LNCAP (cell line): ENCODE measurements at regions not wholly inside any gene's neighbourhood (a gene's known extent, or its start where the extent isn't known, plus 50 kb on each side); places are given as distances from the start of the nearest gene placed in this dataset.

Experiments used
- CTCF ChIP-seq: fragments of 450-650 bp; IDR thresholded peaks from 2 replicates; pipeline ENCODE4 v1.5.1; 2017; ENCODE audit warnings: mild to moderate bottlenecking

- TF ChIP-seq CTCF: no peak
These were observed 152.2 kb upstream of the UBL3 start for GRCh38 chr13:30002577-30002976.

GRCh38 chr13:30000370-30000765, 150.0 kb upstream of the UBL3 start:
- TF ChIP-seq CTCF: no peak

GRCh38 chr13:29999492-30000369, 149.3 kb upstream of the UBL3 start:
- TF ChIP-seq CTCF: no peak

- TF ChIP-seq CTCF: no peak
These were observed 145.9 kb upstream of the UBL3 start for GRCh38 chr13:29996316-29996715.

GRCh38 chr13:29994911-29995595, 144.6 kb upstream of the UBL3 start:
- TF ChIP-seq CTCF: no peak

- no peak for TF ChIP-seq CTCF
These were observed 143.5 kb upstream of the UBL3 start for GRCh38 chr13:29993716-29994488.

GRCh38 chr13:29993196-29993595, 142.8 kb upstream of the UBL3 start:
- TF ChIP-seq CTCF: no peak
